GM19328 (cell line): ENCODE measurements at regions not wholly inside any gene's neighbourhood (a gene's known extent, or its start where the extent isn't known, plus 50 kb on each side); places are given as distances from the start of the nearest gene placed in this dataset.

Source experiments
- ATAC-seq: cut with Tn5 transposase; IDR thresholded peaks from one replicate; pipeline ENCODE4 v1.9.1; 2021; ENCODE audit warnings: mild to moderate bottlenecking, moderate library complexity; ENCODE audit not compliant: unreplicated experiment

DNA sequence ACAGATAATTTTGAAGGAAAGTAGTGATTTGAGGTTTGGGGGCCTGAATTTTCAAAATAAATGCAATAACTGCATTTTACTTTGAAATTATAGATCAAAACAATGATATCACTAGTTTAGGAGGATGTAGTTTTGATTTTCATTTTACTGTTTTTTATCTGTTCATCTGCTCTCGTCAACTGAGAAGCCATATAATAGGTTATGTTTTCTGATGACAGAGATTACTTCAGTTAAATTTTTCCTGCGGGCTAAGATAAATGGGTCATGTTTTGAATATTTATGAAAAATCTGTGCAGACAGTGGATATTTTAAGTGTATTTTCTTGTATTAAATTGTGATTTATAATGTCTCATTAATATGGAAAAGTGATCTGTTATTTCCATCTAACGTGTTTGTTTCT is 573.4 kb downstream of the CPS1 start:
- ATAC-seq, result no peak

DNA sequence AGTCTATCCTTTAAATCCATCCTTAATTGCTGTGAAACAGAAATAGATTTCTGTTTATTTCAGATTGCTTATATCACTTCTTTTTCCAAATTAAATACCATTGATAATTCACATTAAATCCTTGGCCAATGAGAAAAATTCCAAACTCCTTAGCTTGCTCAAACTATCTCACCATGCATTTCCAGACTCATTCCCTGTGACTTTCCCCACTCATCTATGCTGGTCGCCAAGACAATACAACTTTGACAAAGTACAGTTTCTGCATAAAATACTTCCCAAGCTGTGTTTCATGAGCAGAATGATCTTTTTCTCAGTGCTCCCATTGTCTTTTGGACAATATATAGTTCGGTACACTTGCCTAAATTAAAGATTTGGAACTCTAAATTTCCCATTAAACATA is 575.6 kb downstream of the CPS1 start:
- ATAC-seq, result no peak

DNA sequence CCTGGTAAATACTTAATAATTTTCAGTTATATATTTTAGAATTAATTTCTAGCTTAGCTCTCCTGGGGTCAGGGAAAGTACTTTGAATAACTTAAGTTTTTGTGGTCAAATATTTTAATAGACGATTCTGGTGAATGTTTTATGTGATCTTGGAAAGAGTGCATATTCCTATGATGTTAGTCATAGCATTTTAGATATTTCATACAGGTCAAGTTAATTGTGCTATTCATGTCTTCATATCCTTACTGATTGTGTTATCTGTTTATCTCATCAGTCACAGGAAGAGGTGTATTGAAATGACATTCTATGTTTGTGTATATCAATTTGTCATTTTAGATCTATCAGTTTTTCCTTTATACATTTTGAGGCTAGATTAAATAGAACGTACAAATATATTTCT is 576.2 kb downstream of the CPS1 start:
- ATAC-seq, result no peak

DNA sequence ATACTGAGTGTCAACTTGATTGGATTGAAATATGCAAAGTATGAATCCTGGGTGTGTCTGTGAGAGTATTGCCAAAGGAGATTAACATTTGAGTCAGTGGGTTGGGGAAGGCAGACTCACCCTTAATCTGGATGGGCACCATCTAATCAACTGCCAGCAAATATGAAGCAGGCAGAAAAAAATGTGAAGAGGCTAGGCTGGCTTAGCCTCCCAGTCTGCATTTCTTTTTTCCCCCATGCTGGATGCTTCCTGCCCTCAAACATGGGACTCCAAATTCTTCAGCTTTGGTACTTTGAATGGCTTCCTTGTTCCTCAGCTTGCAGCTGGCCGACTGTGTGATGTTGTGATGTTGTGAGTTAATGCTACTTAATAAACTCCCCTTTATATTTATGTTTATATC is 577.4 kb downstream of the CPS1 start:
- ATAC-seq, result no peak

DNA sequence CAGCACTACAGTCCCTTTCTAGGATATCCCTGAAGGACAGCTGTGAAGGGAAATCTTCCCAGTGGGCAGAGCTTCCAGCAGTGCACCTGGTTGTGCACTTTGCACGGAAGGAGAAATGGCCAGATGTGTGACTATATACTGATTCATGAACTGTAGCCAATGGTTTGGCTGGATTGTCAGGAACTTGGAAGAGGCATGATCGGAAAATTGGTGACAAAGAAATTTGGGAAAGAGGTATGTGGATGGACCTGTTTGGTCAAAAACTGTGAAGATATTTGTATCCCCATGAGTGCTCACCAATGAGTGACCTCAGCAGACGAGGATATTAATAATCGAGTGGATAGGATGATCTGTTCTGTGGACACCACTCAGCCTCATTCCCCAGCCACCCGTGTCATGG is 582.2 kb downstream of the CPS1 start:
- ATAC-seq, result no peak

DNA sequence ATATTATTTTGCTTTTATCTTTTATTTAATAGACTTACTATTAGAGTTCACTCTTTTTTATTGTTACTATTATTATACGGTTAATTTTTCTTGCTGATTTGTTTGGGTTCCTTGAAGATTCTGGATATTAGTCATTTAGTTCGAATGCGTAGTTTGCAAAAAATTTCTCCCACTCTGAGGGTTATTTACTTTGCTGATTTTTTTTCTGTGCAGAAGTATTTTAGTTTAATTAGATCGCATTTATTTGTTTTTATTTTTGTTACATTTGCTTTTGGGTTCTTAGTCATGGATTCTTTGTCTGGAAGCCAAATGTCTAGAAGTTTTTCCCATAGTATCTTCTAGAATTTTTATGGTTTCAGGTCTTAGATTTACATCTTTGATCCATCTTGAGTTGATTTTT is 585.2 kb downstream of the CPS1 start:
- ATAC-seq, result no peak

DNA sequence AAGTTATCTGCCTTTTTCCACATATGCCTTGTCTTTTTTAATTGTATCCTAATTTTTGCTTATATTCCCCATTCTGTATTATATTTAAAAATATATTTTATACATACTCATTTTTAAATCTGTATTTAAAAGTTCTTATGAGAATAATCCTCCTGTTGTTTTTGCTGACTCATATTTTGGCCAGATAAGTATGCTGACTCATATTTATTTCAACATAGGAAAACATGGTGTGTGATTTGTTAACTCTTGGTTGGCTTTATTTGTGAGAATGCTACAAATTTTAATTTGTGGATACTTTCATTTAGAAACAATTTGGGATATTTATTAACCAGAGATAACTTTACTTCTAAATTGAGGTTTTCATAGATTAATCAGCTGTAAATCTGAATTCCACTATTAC is 587.7 kb downstream of the CPS1 start:
- ATAC-seq, result no peak

DNA sequence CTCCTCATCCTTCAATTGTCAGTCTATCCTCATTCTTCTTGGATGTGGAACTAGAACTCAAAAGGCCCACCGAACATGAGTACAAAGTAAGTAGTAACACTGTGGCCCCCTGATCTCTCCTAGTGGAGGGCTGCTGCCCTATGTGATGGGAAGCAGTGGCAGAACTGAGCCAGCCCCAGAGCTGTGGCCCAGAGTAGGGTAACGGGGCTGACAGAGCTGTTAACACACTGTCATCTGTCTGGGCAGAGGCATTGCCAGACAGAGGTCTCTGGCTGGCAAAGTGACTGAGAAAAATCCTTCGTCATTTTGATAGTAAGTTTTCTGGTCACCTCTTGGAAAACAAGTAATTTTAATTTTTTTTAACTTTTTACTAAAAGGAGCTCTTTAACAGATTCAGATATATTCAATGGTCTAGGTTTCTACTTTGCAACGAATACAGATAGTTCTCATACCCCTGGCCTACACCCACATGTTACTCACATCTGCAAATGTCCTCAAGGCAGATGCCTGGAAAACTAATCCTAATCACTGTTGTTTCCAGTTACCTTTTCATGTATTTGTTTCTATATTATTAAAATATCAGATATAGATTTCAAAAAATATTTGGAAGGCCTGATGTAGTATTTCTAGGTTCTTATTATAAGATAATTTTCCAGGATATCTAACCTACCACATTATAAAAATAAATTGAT is 588.7 kb downstream of the CPS1 start:
- ATAC-seq, result no peak

DNA sequence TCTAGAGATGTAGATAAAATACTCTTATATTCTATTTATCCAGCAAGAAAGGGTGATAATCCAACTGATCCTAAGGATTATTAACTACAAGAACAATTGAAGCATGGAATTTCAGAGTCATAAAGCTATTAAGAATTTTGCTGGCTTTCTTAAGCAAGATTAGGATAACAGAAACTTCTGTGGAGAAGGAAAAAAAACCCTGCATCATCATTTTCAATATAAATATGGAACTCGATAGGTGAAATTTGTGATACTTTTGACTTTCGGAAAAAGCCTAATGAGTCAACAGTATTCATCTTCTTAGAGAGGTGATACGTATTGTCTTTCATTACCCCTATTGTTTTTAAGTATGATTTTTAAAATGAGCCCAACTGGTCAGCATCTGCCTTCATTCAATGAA is 593.3 kb downstream of the CPS1 start:
- no peak for ATAC-seq

DNA sequence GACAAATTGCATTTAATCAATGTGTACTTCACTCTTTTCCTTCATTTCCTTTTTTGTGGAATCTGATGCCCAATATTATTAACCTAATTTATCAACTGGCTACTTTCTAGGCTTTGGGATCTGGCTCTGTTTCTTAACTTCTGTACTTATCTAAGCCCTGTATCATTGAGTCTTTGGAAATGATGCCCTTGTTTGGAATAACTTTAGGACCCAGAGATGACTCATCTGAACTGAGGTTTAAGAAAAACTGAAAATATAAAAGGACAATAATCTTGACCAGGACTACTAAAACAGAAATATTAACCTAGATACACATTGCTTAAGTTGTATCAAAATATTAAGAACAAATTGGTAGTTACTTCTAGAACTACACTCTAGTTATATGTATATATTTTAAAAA is 600.8 kb downstream of the CPS1 start:
- no peak for ATAC-seq

DNA sequence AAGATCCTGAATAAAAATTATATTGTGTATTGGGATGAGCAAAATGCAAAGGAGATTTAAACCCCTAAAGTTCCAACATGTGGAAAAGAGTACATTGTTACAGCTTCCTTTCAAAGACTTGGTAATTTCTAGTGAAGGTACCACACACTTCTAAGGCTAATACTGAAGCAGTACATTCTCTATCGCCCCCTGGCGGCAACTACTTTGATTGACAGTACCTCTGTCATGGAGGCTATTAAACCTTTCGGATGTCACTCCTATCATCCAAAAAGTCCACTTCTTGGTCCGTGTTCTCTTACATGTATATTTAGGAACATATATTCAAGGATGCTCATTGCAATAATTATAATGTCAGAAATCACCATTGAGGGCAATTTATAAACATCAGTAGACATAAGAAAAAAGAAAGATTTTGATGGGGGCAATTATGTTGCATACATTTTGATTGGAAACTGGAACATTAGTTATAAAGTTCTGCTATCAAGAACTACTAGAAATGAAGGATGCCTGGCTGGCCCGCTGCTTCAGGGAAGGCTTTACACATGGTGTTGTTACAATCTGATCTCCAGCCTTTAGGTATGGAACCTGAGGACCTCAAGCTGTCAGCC is 601.6 kb downstream of the CPS1 start:
- ATAC-seq, result peak; percentile 98

DNA sequence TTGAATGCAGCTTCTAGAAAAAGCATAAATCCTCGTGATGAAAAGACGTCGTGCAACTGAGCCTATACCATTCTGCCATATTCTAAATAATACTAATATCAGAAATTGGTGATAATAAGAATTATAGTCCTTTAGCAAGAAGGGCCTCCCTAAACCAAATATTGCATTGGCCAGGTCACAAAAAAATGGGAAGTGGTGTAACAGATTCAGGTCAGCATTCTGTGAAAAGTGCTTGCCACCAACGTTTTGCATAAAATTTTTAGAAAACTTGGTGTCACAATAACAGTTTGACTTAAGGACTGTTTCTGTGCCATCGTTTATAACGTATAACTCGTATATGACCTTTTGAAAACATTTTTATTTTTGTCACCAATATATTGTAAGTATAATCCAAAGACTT is 603.6 kb downstream of the CPS1 start:
- no peak for ATAC-seq

DNA sequence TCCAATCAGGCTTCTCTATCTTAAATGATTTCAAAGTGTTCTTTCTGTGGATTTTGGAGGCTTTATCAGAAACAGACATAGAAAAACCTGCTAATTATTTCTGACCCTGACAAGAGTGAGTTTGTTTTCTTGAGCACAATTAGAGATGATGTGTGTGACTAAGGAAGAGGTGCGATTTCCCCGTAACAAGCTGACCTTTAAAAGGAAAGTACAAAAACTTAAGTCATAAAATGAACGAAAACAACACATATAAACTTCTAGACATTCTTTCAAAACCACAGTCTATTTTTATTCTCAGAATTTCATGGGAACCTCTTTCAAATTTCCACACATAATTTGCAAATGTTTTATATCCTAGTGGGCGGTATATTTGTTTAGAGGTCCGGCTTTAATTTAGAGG is 604.8 kb downstream of the CPS1 start:
- ATAC-seq, result no peak

DNA sequence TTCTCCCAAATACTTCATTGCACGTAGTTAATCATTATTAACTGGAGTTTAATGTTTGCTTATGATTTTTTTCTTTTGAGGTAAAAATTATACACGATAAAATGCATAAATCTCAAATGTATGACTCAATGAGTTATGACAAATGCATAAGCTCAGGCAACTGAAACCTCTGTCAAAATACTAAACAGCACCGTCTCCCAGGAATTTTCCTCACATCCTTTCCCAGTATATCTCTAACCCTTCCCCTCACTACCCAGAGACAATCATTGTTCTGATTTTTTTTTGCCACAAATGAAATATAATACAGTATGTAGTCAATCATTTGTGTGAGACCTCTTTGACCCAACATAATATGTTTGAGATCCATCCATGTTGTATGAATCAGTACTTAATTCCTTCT is 606.5 kb downstream of the CPS1 start:
- ATAC-seq, result no peak

DNA sequence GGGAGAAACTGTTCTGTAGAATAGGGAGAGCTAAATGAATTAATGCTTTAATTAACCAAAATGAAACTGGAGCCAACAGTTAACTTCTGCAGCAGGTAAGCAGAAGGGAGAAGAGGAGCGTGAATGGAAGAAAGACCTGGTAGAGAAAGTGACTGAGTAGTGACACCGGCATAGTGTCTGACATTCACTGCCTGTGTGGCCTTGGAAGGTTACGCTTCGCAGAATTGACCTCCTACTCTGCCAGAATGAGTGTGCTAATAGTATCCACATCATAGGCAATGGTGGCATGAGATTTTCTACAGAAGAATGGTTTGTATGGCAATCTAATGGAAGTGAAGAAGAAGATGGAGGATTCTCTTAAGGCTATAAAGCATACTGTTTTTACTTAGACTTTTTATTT is 614.4 kb downstream of the CPS1 start:
- no peak for ATAC-seq

DNA sequence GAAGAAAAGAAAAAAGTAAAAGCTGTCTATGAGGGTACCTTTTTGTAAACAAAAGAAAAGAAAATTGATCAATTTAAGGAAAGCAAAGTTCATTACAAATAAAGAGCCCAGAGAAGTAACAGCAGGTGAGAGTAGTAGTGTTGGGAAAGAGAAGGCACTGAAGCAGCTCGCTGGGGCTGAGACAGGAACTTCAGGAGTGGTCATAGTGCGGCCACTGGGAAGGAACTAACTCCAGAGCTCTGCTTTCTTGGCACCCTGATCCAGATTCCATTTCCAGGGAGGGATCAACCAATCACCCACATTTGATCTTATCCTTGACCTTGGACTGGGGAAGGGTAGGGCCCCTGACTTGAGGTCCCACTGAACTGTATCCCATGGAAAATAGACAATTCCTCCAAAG is 617.6 kb downstream of the CPS1 start:
- ATAC-seq, result no peak

DNA sequence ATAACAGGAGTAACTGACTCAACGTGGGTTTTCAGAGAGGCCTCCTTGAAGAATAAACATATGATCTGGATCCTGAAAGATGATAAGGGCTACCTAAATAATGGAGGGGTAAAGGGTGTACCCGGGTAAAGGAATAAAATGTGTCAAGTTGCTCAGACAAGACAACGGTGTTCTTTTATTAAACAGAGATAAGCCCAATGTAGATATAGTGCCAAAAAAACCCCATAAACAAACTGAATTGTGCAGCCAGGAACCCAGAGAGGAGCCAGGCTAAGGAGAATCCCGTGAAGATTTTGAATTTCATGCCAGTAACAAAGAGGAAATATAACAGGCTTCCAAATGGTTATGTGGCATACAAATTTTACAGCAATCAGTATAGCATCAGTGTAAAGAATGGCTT is 618.2 kb downstream of the CPS1 start:
- no peak for ATAC-seq

DNA sequence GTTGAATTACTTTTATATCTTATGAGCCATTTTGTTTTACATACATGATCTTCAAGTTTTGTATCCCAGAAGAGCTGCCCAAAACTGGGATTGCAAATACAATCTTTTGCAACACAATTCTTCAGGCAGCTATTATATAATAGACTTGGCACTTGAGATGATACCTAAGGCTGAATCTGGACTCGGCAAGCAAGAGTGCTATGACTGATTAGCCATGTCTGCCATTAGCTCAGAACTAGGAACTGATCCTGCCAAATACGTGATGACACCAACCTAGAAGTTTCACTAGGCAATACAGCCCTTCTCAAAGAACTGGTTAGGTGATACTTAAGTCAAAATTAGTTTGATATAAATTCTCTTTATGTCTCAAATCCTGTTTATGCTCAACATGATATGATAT is 619.6 kb downstream of the CPS1 start:
- ATAC-seq, result no peak

DNA sequence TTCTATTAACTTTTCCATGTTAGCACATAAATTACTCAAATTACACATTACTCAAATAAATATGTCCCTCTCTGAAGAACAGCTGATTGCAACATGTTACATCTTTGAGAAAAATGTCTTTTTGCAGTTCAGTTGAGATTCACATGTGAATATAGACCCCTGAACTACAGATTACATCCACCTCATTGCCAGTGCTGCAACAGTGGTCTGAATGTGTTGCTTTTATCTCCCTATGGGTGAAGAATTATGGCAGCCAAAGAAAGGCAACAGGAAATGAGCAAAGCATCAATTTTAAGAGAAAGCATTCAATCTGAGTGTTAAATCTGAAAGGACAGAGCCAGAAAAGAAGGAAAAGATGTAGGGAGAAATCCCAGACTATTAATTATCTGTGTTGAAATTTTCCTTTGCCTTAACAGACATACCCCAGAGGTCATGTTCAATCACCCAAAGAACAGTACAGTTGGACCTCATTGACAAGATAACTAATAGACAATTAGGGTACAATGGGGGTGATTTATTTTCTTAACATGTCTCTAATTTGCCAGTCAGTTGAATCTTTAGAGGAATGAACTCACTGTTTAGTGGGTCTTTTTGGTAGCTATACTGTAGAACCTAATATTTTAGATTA is 620.2 kb downstream of the CPS1 start:
- no peak for ATAC-seq

DNA sequence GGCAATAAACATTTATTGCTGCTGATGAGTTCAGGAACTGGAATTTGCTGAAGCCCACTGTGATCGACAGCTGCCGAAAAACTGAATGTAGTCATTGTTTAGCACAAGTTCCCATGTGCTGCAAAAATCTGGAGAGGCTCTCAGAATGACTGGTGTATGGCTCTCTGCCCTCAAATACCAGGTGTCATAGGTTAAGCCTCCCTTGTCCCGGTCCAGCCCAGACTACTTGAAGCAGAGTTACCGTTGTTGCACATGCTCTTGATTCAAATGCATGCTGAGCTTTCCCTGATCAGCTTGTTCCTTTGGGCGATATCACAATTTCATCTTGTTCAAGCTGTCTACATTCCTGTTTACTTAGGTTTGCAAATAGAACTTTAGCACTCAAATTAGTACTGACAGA is 625.2 kb downstream of the CPS1 start:
- no peak for ATAC-seq

DNA sequence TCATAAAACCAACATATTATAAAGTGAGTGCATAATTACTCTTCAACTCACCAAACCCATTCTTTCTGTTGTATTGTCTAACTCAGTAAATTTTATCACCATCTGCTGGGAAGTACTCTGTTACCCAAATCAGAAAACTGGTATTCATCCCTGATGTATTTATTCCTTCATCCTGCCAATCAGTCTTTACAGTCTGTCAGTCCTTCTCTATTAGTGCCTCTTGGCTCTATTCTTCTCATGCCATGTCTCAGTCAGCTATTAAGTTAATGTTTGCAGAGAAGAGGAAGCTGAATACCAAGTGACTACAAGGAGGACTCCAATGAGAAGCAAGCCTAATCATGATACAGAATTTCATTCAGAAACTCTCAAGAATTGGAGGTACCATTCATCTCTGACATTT is 631.2 kb downstream of the CPS1 start:
- ATAC-seq, result no peak

DNA sequence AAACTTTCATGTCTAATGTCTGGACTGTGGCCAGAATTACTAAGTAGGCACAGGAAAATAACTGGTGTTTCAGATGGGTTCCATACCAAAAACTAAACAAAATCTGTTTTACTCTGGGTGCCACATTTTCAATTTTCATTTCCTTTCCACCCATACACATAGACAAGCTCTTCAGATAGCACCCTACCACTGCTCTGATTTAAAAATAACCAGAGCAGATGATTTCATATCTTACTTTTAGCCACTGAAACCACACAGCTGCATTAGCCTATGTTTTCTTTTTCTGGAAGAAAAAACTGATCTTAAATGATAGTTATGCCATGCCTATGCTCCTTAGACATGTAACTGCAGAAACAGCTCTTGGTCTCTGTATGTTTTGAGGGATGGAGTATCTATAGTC is 647.6 kb downstream of the CPS1 start:
- peak; percentile 79 for ATAC-seq

DNA sequence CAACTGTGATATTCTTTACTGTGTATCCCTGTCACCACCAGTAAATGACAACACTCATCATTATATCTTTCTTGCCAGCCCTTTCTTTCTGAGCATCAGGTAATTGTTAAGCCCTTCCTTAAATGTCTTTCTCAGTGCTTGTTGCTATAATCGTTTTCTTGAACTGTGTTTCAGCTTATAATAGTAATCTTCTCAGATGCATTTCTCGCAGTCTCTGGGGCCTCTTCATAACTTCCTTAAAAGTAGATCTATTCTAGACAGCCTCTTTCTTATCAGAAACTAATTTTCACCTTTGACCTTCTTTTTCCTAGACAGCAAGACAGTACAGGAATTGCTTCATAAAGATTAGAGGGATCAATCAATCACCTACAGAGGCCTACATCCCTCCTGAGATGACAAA is 648.1 kb downstream of the CPS1 start:
- peak; percentile 25 for ATAC-seq
